ENCODE measurements at regions not wholly inside any gene's neighbourhood (a gene's known extent, or its start where the extent isn't known, plus 50 kb on each side); places are given as distances from the start of the nearest gene placed in this dataset.

- TF ChIP-seq POLR2AphosphoS5 (IDR thresholded peaks at IDR 0.05; ENCODE audit: low read depth) (no peak), CTCF (IDR thresholded peaks at IDR 0.05; ENCODE audit: insufficient read depth, low read length) (no peak), REST (IDR thresholded peaks at IDR 0.05; ENCODE audit: insufficient replicate concordance, low read depth) (no peak), GABPA (IDR thresholded peaks at IDR 0.05; ENCODE audit: low read depth) (no peak), SPI1 (IDR thresholded peaks at IDR 0.05; ENCODE audit: borderline replicate concordance, low read depth) (no peak)
Observed at GRCh38 chr19:27618006-27618405, 1594.9 kb downstream of the UQCRFS1 start.
